Hematopoietic multipotent progenitor cell (in vitro differentiated cells): ENCODE measurements at regions not wholly inside any gene's neighbourhood (a gene's known extent, or its start where the extent isn't known, plus 50 kb on each side); places are given as distances from the start of the nearest gene placed in this dataset.
"Not testable (repeated sequence)": the region's sequence is repeated elsewhere in the genome, so short reads cannot be mapped to it uniquely, and the experiment has no call there.

ENCODE experiments used
- DNase-seq, 3 donors: peaks; one replicate each; pipeline ENCODE4 v3.0.0-alpha.2; 2011 to 2015; ENCODE audit warnings: low read depth in 2 of 3, low spot score in 2 of 3

DNA sequence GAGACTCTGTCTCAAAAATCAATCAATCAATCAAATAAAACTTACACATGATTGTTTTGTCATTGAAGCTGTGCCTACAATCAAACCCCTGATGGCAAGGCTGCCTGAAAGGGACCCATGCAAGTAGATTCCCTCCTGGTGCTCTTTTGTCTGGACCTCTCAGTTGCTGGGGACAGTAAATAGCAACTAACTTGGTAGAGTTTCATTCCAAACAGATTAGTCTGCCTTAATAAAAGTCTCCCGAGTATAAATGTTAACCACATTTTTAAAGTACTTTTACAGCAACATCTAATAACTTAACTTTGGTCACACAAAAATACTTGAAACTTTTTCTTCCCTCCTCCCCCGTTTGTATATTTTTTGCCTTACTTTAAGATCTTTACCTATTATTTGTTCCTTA is 105.5 kb downstream of the FEM1C start:
- DNase-seq: no peak

DNA sequence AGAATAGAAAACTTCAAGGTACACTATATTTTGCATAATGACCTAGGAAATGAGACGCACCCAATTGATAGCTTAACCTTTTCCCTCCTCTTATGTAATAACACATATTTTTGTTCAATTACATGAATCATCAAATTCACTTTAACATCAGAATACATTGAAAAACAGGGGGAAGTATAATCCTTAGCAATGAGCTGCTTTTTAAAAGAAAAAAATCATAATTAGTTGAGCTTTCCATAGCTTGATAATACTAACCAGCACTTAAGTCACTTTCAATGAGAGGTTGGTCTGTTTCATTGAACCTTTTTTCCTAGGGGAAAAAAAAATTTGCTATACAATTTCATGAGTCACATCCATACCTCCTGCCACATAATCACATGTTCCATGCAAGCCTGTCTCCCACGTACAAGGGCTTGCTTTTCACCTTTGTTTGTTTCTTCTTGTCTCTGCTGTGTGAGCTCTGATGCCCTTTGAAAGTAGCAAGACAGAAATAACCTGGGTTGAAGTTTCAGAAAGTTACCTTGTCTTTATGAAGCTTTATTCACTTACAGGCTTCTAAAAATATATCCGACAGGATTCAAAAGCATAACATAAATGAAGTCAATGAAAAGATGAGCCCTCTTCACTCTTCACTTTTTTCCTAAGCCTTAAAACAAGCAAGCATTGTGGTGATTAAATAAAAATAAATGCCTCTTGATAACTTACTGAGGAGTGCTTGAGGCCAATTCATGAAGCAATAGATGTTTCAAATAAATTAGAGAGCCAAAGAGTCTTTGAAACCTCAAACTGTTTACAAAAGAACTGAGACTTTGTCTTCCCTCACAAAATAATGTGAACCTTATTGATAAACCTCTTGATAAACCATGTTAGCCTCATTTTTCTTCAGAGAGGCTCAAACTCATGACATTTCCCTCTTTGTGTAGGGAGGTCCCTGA is 108.5 kb downstream of the FEM1C start:
- DNase-seq: no peak

DNA sequence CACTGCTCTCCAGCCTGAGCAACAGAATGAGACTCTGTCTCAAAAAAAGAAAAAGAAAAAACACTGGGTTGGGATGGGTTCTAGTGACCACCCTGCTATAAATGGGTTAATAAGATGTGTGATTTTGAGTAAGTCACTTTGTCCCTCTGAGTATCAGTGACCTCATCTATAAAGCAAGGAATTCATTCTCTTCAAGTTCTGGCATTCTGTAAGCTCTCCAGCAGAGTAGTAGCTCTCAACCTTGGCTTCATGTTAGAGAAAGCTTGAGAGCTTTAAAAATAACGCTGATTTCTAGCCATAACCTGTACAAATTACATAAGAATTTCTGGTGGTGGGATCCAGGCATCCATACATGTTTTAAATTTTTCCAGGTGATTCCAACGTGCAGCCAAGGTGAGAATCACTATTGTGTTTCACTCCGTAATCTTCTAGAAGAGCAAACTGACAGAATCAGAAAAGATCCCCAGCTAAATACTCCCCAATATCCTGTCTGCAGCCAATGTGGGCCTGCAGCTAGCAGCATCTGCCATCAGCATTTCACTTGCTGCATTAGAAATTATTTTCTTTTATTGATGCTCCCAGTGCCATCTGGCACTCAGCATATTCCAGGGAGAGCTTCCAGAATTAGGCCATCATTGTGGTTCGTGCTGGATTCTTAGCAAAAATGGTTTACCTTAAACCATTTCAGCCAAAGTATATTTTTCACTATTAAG is 109.4 kb downstream of the FEM1C start:
- no peak for DNase-seq

DNA sequence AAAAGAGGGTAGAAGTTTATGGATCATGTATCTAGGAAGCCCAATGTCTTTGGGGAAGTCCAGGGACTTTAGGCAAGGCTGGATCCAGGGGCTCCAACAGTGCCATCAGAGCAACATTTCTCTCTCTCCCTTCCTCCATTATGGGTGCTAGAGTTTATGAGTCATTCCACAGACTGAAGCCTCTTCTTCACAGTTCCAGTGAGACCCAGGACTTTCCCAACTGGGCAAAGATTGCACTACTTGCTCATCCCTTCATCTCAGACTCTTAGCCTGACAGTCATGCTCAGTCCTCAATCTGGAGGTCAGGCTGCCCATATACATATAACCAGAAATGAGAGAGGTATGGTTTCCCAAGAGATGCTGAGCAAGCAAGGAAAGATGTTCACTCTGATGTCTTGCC is 110.7 kb downstream of the FEM1C start:
- DNase-seq: no peak

DNA sequence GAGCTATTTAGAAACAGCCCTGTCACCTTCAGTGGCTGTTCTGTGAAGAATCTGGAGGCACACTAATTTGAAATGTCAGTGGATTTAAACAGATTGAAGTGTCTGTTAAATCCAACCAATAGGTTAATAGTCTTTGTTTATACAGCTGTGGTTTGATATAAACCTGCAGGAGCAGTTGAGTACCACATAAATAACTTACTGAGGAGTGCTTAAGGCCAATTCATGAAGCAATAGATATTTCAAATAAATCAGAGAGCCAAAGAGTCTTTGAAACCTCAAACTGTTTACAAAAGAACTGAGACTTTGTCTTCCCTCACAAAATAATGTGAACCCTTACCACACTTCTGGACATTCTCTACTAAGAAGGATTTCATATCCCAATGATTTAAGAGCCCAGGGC is 111.9 kb downstream of the FEM1C start:
- no peak for DNase-seq

DNA sequence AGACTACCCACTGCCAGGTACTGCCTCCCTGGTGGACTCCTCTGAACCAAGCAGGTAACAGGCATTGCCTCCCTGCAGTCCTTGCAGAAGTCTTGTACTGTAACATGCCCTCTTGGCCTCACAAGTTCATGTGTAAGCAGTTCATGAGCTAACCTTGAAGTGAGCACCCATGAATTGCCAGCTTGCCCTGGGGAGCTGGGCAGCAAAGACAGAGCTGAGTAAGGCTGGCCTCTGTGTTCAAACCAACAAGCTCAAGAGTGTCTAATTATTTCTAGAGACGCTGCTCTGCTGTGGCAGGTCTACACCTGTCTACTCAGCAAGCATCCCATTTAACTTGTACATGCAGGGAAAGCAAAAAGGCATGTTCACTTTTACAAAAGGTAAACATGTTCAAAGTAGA is 113.5 kb downstream of the FEM1C start:
- DNase-seq: no peak

DNA sequence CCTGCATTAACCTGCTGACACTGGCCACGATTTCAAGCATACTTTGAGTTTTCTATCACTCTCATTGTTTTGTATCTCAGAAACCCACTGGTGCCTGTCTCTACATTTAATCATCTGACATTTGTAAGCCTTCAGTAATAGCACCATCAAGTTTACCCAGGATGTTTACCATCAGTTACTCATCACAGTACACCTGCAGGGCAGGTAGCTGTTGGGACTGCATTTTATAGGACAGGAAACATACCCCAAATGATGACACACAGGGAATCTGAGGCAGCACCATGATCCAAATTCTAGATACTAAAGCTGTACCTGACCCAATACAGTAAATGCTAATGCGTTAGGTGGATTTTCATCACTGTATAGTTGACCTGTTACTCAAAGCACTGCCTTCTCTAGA is 114.2 kb downstream of the FEM1C start:
- DNase-seq: no peak

DNA sequence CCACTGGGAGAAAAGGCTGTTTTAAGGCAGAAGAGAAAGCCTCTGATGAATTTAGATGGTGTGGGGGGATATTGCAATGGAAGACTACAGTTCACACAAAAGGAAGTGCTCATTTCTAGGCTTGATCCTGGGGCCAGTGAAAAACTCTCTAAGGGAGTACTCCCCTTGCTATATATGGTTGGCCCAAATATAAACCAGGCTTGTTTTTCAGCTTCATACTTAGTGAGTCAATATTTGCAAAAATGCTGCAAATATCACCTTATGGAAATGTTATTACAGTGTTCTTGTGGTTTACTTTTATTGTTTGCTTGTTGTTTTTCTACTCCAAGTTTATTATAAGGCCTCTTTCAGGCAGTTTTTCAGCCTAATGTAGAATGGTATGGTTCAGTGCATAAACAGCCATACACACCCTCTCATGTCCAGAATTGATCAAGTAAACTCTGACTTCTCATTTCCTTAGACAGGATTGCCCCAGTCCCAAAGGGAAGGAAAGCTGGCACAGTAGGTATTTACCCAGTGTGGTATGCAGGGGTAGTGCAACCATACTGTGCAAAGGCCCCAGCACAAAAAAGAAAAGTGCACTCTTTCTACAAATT is 115.1 kb downstream of the FEM1C start:
- DNase-seq: no peak

DNA sequence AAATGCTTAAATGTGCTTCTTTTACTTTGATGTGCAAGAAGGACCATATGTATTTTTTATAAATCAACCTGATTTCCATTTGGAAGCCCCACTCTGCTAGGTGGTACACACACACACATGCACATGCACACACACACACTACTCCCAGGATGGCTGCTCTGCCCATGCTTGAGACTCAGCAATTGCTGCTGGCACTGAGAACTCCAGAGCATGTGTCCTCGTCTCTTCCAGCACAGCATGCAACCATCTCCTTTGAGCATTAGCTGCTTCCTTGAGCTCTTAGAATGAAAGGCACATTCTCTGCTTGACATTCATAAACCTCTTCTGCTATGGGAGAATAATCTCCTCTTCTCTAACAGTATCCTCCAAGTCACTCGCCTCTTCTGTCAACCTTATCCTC is 115.9 kb downstream of the FEM1C start:
- no peak for DNase-seq

DNA sequence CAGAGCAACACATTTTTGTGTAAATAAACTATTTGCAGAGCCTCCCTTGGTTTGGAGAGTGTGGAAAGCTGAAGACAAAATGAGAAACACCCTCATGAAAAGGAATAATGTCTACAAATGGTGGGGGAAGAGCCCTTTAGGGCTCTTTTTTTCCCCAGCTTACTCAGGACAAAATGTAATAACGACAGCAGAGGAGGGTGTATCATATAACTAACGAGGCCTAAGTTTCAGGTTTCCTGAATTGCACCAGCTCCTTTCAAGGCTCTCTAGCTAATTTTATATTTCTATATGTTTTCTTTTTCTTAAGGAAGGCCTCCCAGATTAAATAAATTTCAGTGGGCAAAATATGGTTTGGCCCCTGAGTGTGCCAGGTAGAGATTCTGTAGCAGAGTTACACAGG is 116.3 kb downstream of the FEM1C start:
- no peak for DNase-seq

DNA sequence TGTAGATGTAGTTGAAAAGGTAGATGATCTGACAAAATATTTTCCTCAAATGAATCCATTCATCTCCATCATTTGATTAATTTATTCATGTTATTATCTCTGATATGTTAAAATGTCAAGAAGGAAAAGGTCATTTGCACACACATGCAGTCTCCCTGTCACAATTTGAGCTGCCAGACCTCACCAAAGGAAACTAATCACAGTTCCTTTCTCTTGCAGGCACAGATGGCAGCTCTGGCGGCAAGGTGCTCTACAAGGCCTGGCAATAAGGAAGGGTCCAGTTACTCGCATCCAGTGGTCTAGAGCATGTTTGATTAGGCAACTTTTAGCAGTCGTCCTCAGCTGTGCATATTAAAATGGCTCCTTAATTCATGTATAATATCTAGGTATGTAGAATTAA is 120.1 kb downstream of the FEM1C start:
- no peak for DNase-seq

DNA sequence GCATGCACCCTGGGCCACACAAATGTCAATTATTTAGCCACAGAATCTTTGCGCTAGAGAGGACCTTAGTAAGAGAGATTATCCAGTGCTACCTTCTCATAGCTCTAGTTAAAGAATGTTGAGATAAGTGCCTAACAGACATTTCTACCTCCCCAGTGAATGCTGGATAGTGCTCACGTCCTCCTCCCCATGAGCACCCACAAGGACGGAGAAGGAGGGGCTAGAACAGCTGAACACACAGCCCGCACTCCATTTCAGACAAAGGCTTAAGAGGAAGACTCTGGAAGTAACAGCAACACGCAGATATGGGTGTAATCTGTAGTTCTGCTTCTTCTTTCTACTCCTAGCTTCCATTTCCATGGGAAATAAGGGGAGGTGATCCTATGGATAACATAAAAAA is 120.5 kb downstream of the FEM1C start:
- DNase-seq: no peak

DNA sequence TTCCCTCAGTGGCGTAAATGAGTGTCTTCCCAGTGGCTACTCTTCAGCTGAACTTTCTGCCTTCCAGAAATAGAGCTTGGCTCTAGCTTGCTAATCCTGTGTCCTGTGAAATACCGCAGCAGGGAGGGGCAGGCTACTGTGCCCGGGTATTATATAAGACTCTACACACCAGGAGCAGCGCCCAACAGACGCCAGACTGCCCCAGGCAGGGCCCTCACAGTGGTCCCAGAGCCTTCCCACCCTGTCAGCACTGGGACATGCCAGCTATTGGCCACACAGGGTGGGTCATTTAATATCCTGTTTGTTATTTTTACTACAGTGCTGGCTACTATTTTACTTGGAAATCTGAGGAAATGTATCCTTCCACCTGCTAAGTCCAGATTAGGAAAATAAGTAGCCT is 121.0 kb downstream of the FEM1C start:
- no peak for DNase-seq

DNA sequence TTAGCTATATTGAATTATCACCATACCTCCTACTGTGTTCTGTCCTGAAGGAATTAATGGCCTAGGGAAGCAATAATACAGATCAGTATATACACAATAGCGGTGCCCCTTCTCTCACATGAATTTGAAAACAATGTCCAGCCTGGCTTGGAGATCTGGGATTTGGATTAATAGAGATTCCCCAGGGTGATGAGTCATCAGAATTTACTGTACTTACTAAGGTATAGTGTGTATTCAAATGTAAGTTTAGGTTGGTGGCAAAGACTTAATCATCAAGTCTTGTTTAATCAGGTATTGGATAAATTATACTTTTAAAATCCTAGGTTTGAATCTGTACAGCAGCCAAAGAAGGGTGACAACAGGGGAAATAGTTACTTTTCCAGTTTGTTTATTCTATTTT is 121.5 kb downstream of the FEM1C start:
- no peak for DNase-seq

DNA sequence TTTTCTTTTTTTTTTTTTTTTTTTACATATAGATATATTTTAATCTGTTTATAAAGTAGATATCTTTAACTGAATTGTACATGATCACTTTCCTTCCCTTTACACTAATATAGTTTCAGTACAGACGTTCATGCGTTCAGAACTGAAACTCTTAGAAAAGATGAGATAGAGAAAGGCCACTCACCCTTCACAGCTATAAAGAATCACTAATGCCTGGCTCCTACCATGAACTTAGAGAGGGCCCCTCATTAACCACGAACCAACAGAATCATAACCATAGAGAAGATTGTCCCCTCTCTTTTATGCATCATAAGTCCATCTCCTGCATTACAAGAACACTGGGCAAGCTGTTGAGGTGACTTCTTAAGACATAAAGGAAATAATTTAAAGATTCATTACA is 123.8 kb downstream of the FEM1C start:
- not testable (repeated sequence) for DNase-seq

DNA sequence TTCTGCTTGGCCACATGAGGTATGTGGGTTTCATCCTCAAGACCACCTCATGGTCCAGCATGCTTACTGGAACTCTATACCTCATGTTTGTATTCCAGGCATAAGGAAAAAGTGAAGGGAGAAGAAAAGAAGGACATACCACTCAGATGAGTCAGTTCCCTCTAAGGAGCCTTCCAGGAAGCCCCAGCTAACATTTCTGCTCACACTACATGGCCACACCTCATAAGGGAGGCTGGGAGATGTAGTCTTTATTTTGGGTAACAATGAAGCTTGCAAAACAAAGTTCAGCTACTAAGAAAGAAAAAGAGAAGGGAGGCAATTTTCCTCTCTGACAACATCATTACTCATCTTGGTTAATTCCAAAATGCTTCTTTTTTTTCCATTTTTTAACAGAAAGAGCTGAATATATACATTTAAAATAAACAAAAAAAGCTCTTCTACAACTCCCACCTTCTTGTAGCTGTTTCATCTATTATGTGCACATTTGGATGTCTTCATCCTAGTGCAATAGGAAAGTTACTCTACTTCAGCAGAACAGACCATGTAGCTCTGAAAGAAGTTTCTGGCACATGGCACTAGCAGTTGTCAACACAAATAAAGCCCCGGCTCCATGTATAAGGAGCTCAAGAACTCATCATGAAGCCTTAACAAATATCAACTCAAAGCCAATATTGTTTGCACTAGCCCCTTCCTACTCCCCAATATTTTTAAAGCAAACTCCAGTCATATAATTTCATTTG is 123.6 kb upstream of the CCDC112 start:
- DNase-seq: no peak

DNA sequence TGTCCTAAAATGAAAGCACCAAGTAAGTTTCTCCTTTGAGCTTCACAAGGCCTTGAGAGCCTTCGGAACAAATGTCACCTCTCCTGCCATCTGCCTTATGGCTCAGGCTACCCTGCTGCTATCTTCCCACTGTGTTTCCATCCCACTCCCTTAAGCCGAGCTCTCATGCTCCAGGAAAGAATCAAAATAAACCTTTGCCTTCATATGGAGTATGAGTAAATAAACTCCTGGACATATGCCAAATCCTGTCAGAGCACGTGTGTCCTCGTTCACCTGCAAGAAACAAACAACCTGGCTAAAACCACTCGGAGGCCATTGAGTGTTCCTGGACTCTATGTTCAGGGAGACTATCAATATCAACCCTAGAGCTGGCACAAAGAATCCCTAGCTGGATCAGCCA is 122.3 kb upstream of the CCDC112 start:
- DNase-seq: no peak

DNA sequence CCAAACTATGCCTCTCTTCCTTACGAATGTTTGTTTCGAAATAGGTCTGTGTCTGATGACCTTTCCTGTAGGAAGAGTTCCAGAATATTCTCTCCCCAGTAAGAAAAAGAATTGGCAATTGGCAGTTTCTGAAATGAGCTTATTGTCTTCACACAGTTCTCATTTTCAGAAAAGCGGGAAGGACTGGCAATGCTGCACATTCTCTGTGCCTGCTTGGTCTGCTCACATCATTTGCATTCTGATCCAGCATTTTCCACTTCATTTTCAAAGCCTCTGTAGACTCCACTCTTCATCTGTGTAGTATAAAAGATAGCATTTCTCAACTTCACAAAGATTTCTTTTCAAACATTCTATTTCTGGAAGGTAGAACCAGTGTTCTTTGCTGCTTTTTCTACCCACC is 120.6 kb upstream of the CCDC112 start:
- DNase-seq: no peak

DNA sequence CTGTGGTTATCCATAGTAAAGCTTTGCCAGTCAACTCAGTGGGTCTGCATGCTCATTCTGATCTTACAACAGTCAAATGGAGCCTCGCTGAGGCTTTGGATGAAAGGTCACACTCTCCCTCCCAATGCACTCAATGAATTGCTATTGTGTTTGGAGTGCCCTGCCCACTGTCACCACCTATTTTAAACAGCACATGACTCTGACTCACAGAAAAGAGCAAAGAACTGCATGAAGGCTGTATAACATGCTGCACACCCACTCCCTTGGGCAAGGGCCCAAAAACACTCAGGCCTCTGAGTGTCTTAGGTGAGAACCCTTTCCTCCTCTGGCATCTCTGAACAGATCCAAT is 118.7 kb upstream of the CCDC112 start:
- no peak for DNase-seq

DNA sequence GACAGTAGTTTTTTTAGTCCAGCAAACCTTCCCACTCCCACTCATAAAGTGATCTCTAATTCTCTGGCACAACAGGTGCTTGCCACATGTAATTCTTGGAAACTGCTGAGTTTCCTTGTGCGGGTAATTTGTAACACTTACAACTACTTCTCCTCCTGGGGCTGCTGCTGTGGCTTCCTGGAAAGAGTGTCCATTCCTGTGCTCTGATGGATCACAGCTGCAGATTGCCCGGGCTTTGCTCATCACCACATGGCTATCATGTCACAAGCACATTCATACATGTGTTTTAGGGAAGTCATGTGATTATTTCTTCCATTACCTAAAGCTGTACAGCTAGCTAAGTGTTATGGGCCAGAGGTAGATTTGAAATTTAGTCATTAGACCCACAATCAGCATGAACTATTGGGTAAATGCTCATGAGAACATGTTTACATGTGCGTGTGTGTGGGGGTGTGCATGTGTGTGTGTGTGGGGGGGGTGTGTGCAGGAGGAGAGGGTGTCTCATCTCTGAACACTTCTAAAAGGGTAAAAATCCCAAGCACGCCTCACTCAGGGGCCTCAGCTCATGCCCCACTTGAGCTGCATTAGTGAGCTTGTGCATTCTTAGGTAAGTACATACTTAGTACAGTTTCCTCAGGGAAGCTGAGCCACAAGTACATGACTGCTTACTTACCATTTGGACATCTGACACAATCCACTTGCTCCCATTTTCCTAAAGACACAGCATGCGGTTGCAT is 118.1 kb upstream of the CCDC112 start:
- DNase-seq: no peak

DNA sequence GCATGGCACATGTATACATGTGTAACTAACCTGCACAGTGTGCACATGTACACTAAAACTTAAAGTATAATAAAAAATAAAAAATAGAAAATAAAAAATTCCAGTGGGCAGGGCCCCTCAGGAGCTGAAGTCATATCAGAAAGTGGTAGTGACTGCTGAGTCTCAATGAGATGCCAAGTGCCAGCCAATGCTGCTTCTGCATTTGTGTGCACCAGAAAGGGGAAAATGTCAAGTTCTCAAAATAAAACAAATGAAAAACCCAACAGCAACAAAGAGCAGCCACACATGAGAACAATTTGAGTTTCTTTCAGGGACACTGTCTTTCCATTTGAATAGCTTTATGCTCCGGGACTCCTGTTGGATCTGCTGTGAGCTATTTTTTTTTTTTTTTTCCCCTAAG is 117.2 kb upstream of the CCDC112 start:
- DNase-seq: no peak
